HEK293 (cell line): ENCODE measurements at regions not wholly inside any gene's neighbourhood (a gene's known extent, or its start where the extent isn't known, plus 50 kb on each side); places are given as distances from the start of the nearest gene placed in this dataset.

ENCODE experiments used
- CTCF ChIP-seq: fragments of 450-650 bp; formaldehyde crosslinking; IDR thresholded peaks from 2 replicates; pipeline ENCODE4 v1.5.1; 2016; ENCODE audit warnings: missing biosample characterization, missing genetic modification characterization
- GLI4 ChIP-seq: fragments of 450-650 bp; formaldehyde crosslinking; IDR thresholded peaks from 2 replicates; pipeline ENCODE4 v1.5.1; 2016; ENCODE audit warnings: missing biosample characterization, missing genetic modification characterization
- SCRT2 ChIP-seq: fragments of 450-650 bp; formaldehyde crosslinking; IDR thresholded peaks from 2 replicates; pipeline ENCODE4 v1.5.1; 2016; ENCODE audit warnings: missing biosample characterization, missing genetic modification characterization
- ZNF513 ChIP-seq: fragments of 450-650 bp; IDR thresholded peaks from 2 replicates; pipeline ENCODE4 v1.5.1; 2018; ENCODE audit warnings: missing biosample characterization, missing genetic modification characterization
- ZNF792 ChIP-seq: fragments of 450-650 bp; formaldehyde crosslinking; IDR thresholded peaks from 2 replicates; pipeline ENCODE4 v1.5.1; 2016; ENCODE audit warnings: missing biosample characterization, missing genetic modification characterization
- ZSCAN30 ChIP-seq: fragments of 450-650 bp; IDR thresholded peaks from 2 replicates; pipeline ENCODE4 v1.5.1; 2018; ENCODE audit warnings: missing biosample characterization, mild to moderate bottlenecking, missing genetic modification characterization, moderate library complexity

GRCh38 chr6:125647391-125647790, 102.0 kb upstream of the HEY2 start:
- TF ChIP-seq CTCF (tag by site-specific recombination) (no peak), ZSCAN30 (tag by site-specific recombination) (no peak), GLI4 (tag by site-specific recombination) (no peak), ZNF513 (tag by site-specific recombination) (no peak), SCRT2 (tag by site-specific recombination) (no peak), ZNF792 (tag by site-specific recombination) (no peak)
